CD4-positive, alpha-beta T cell (primary cell): ENCODE measurements at regions not wholly inside any gene's neighbourhood (a gene's known extent, or its start where the extent isn't known, plus 50 kb on each side); places are given as distances from the start of the nearest gene placed in this dataset.

Source experiments
- ATAC-seq: fragments of 200-7000 bp; cut with Tn5 transposase; one replicate; pipeline ENCODE4 v1.10.0; 2022; ENCODE audit warnings: mild to moderate bottlenecking; ENCODE audit not compliant: poor library complexity
- CTCF ChIA-PET: fragments of 350-600 bp; sonication (Branson Sonifier 250); formaldehyde crosslinking; loops from one replicate; lab custom pipeline; 2021; ENCODE audit warnings: antibody characterized with exemption, inconsistent platforms; lab: Charles Lee
- POLR2A ChIA-PET: fragments of 350-600 bp; sonication (Branson Sonifier 250); formaldehyde crosslinking; loops from one replicate; lab custom pipeline; 2021; ENCODE audit warnings: antibody characterized with exemption, inconsistent platforms; lab: Charles Lee
- DNase-seq, 14 experiments: peaks; one replicate each; pipeline ENCODE4 v3.0.0-alpha.2; 2013 to 2020; ENCODE audit warnings: mixed read lengths in 2 of 14
- H3K27ac ChIP-seq, 2 donors: one replicate each; pipeline versions ENCODE4 v1.5.1 to v1.7.0; 2013; ENCODE audit warnings: low read length in 2 of 2, low read depth in 1 of 2, mild to moderate bottlenecking in 1 of 2
- H3K27me3 ChIP-seq, 2 experiments: 1 replicate in 1 of 2; 2 replicates in 1 of 2; pipeline versions ENCODE4 v1.6.1 to v1.7.0; 2013; ENCODE audit warnings: low read length in 2 of 2, control low read depth in 1 of 2, mild to moderate bottlenecking in 1 of 2, moderate library complexity in 1 of 2; ENCODE audit not compliant: insufficient read depth in 2 of 2, control insufficient read depth in 1 of 2
- H3K36me3 ChIP-seq: one replicate; pipeline ENCODE4 v1.6.1; 2013; ENCODE audit warnings: low read length, control low read depth; ENCODE audit not compliant: insufficient read depth
- H3K4me1 ChIP-seq: one replicate; pipeline ENCODE4 v1.6.1; 2013; ENCODE audit warnings: low read length, control low read depth; ENCODE audit not compliant: insufficient read depth
- H3K4me3 ChIP-seq: one replicate; pipeline ENCODE4 v1.5.1; 2013; ENCODE audit warnings: mild to moderate bottlenecking, low read length, moderate library complexity
- H3K9me3 ChIP-seq, 2 experiments: 1 replicate in 1 of 2; 2 replicates in 1 of 2; pipeline versions ENCODE4 v1.6.1 to v1.7.0; 2013; ENCODE audit warnings: low read length in 2 of 2, mild to moderate bottlenecking in 2 of 2, control low read depth in 1 of 2, moderate library complexity in 1 of 2; ENCODE audit not compliant: control insufficient read depth in 1 of 2, insufficient read depth in 1 of 2
- H3K27ac Mint-ChIP-seq: one replicate; pipeline ENCODE4 v1.8.0; 2020; ENCODE audit warnings: mixed read lengths
- H3K27me3 Mint-ChIP-seq: one replicate; pipeline ENCODE4 v1.8.0; 2021; ENCODE audit warnings: mixed read lengths
- H3K36me3 Mint-ChIP-seq: one replicate; pipeline ENCODE4 v1.8.0; 2021; ENCODE audit warnings: low read depth, mixed read lengths
- H3K4me1 Mint-ChIP-seq: one replicate; pipeline ENCODE4 v1.8.0; 2021; ENCODE audit warnings: low read depth, mixed read lengths
- H3K4me3 Mint-ChIP-seq: one replicate; pipeline ENCODE4 v1.8.0; 2020; ENCODE audit warnings: mild to moderate bottlenecking, mixed read lengths
- H3K9me3 Mint-ChIP-seq: one replicate; pipeline ENCODE4 v1.8.0; 2020; ENCODE audit warnings: mixed read lengths
- CTCF ChIP-seq: fragments of 200-600 bp; IDR thresholded peaks from one replicate; pipeline ENCODE4 v1.8.0; 2022; ENCODE audit warnings: antibody characterized with exemption, mild to moderate bottlenecking
- intact Hi-C, 2 experiments: fragments of 100-400 bp; cut with DNase I in 1 of 2; cut with micrococcal nuclease in 1 of 2; formaldehyde crosslinking; loops; one replicate each; pipeline versions ENCODE4 v1.15.1 to v1.9.0; 2023 to 2025; cut with DNase I, micrococcal nuclease

GRCh38 chr5:167833456-167833855 lies 458.0 kb upstream of the WWC1 start:
- H3K4me1 Mint-ChIP-seq: no peaks in the 10 kb centered on the region
- no peak for TF ChIP-seq CTCF
- no peak overlapping the region for H3K4me3 ChIP-seq
- H3K4me1 ChIP-seq: no peaks in the 10 kb centered on the region
- intact Hi-C loops: no loop called here
- H3K27ac Mint-ChIP-seq: no peak overlapping the region
- peaks cover 0 to 4% of the 10 kb centered on the region in 2 experiments for H3K9me3 ChIP-seq
- DNase-seq (no peak), ATAC-seq (no peak)
- no peaks in the 10 kb centered on the region for H3K36me3 ChIP-seq
- POLR2A ChIA-PET: no interaction called here
- no peak overlapping the region for H3K4me3 Mint-ChIP-seq
- H3K27ac ChIP-seq: no peak overlapping the region
- H3K27me3 ChIP-seq: no peaks in the 10 kb centered on the region
- H3K27me3 Mint-ChIP-seq: no peaks in the 10 kb centered on the region
- H3K9me3 Mint-ChIP-seq: no peaks in the 10 kb centered on the region
- no peaks in the 10 kb centered on the region for H3K36me3 Mint-ChIP-seq
- CTCF ChIA-PET: no interaction called here

- POLR2A ChIA-PET: no interaction called here
- no peaks in the 10 kb centered on the region for H3K4me1 Mint-ChIP-seq
- intact Hi-C loops: no loop called here
Measured at GRCh38 chr5:167835146-167835545, 456.3 kb upstream of the WWC1 start.

GRCh38 chr5:167837127-167837526 lies 454.3 kb upstream of the WWC1 start:
- H3K27ac ChIP-seq: no peak overlapping the region
- intact Hi-C loops: no loop called here
- H3K27me3 ChIP-seq: no peaks in the 10 kb centered on the region
- no peak for TF ChIP-seq CTCF
- H3K4me1 ChIP-seq: no peaks in the 10 kb centered on the region
- H3K27ac Mint-ChIP-seq: no peak overlapping the region
- no peaks in the 10 kb centered on the region for H3K36me3 ChIP-seq
- ChIA-PET CTCF (no interaction called here), POLR2A (no interaction called here)
- no peaks in the 10 kb centered on the region for H3K9me3 Mint-ChIP-seq
- H3K4me1 Mint-ChIP-seq: no peaks in the 10 kb centered on the region
- H3K36me3 Mint-ChIP-seq: no peaks in the 10 kb centered on the region
- no peaks in the 10 kb centered on the region for H3K27me3 Mint-ChIP-seq
- no peak overlapping the region for H3K4me3 Mint-ChIP-seq
- no peak overlapping the region for H3K4me3 ChIP-seq
- H3K9me3 ChIP-seq: peaks cover 0 to 8% of the 10 kb centered on the region in 2 experiments
- DNase-seq (no peak), ATAC-seq (no peak)

More at GRCh38 chr5:167835146-167835545, 456.3 kb upstream of the WWC1 start:
- Mint-ChIP-seq H3K27me3 (no peaks in the 10 kb centered on the region), H3K9me3 (no peaks in the 10 kb centered on the region), H3K36me3 (no peaks in the 10 kb centered on the region), H3K27ac (no peak overlapping the region), H3K4me3 (no peak overlapping the region)
- H3K36me3 ChIP-seq: no peaks in the 10 kb centered on the region
- no peak for DNase-seq
- ATAC-seq: no peak
- H3K27me3 ChIP-seq: no peaks in the 10 kb centered on the region
- no peak overlapping the region for H3K27ac ChIP-seq
- TF ChIP-seq CTCF: no peak
- H3K4me3 ChIP-seq: no peak overlapping the region
- peaks cover 0 to 8% of the 10 kb centered on the region in 2 experiments for H3K9me3 ChIP-seq
- H3K4me1 ChIP-seq: no peaks in the 10 kb centered on the region
- CTCF ChIA-PET: no interaction called here
